ENCODE measurements at regions not wholly inside any gene's neighbourhood (a gene's known extent, or its start where the extent isn't known, plus 50 kb on each side); places are given as distances from the start of the nearest gene placed in this dataset.

DNA sequence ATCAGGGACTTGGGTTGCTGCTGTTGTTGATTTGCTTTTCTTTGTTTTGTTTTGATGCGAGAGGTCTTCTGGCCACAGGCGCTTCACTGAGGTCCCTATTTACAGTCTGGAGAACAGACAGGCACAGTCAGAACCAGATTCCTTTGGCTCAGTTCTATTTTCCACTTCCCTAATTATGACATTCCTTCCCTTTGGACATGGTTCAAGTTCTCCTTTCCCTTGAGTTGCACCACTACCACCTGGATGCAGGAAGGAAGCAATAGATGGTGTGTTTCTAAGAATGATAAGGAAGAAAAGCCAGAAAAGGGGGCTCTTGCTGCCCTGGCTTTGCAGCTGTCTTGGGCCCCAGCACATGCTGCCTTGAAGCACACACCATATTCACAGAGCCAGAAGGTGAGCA lies 160.6 kb downstream of the MAF start:
- no peak overlapping the region for H3K4me3 Mint-ChIP-seq (ENCODE audit: unreplicated experiment)
- ChIA-PET POLR2A (no interaction called here), CTCF (no interaction called here)
- H3K4me1 ChIP-seq, result no peaks in the 10 kb centered on the region
- no peak overlapping the region for H3K4me3 ChIP-seq (ENCODE audit: low read depth, low read length)
- peaks cover 20% of the 10 kb centered on the region for H3K27me3 Mint-ChIP-seq (ENCODE audit: insufficient read depth, unreplicated experiment)
- no peaks in the 10 kb centered on the region for H3K27me3 ChIP-seq (replicated peaks; ENCODE audit: control insufficient read depth, insufficient read depth, low read length)
- no peaks in the 10 kb centered on the region for H3K9me3 ChIP-seq
- no peak for DNase-seq
- no peak overlapping the region for H3K27ac Mint-ChIP-seq (ENCODE audit: unreplicated experiment)
- TF ChIP-seq, protein P1, sequence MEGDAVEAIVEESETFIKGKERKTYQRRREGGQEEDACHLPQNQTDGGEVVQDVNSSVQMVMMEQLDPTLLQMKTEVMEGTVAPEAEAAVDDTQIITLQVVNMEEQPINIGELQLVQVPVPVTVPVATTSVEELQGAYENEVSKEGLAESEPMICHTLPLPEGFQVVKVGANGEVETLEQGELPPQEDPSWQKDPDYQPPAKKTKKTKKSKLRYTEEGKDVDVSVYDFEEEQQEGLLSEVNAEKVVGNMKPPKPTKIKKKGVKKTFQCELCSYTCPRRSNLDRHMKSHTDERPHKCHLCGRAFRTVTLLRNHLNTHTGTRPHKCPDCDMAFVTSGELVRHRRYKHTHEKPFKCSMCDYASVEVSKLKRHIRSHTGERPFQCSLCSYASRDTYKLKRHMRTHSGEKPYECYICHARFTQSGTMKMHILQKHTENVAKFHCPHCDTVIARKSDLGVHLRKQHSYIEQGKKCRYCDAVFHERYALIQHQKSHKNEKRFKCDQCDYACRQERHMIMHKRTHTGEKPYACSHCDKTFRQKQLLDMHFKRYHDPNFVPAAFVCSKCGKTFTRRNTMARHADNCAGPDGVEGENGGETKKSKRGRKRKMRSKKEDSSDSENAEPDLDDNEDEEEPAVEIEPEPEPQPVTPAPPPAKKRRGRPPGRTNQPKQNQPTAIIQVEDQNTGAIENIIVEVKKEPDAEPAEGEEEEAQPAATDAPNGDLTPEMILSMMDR (IDR thresholded peaks at IDR 0.05; ENCODE audit: insufficient read depth in 1 of 2, low read depth in 1 of 2, low read length in 1 of 2, severe bottlenecking in 1 of 2, unreplicated experiment in 1 of 2), result no peak
- intact Hi-C loops (cut with micrococcal nuclease; ENCODE audit: unreplicated experiment), result no loop called here
- no TSS peak for BruUV-seq (replicated peaks)
- no peaks in the 10 kb centered on the region for H3K36me3 Mint-ChIP-seq (ENCODE audit: insufficient read depth, unreplicated experiment)
- no peaks in the 10 kb centered on the region for H3K36me3 ChIP-seq (ENCODE audit: control insufficient read depth, insufficient read depth, low read length)
- no peaks in the 10 kb centered on the region for H3K9me3 Mint-ChIP-seq (ENCODE audit: unreplicated experiment)
- H3K4me1 Mint-ChIP-seq (ENCODE audit: low read depth, unreplicated experiment), result no peaks in the 10 kb centered on the region

DNA sequence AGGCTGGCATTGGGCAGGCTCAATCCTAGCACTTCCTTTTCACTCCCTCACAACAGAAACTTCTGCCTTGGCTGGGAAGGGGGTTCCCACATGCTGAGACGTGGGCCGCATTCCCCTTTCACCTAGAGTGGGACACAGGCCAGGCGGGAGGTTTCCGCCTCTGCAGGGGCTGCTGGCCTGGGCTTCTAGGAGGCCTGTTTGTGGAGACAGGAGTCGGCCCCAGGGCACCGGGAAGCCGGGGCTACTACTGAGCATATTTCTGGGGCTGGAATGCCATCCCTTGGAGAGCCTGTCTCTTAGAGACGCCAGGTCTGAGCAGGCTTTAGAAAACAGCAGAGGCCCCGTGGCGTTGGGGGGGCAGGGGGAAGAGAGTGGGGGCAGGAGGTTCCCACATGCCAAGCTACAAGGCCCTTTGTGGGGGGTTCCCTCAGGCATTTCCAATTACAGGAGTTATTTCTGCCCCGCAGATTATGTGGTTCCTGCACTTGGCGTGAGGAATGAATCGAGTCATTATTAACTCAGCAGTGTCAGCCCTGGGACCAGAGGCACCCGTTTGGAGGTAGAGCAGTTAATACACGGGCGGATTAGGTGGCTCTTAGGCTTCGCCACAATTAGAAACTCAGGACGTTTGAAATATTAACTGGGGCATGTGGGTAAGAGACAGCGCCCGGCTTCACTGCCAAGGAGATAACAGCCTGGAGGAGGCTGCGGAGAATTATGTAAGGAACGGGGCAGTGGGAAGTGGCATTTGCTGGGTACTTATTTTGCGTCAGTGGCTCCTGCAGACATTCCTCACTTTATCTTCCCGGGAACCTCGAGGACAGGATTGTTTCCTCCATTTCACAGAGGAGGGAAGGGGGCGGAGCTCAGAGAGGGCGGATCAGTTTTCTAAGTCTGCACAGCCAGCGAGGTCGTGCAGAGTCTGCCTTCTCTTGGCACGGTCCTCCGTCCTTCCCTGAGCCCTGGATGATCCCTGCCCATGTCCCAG lies 162.5 kb downstream of the MAF start:
- TF ChIP-seq, protein P1 (IDR thresholded peaks at IDR 0.05; ENCODE audit: insufficient read depth in 1 of 2, low read depth in 1 of 2, low read length in 1 of 2, severe bottlenecking in 1 of 2, unreplicated experiment in 1 of 2), result no peak
- BruUV-seq (replicated peaks), result no TSS peak
- H3K36me3 ChIP-seq (ENCODE audit: control insufficient read depth, insufficient read depth, low read length), result no peaks in the 10 kb centered on the region
- H3K27me3 Mint-ChIP-seq (ENCODE audit: insufficient read depth, unreplicated experiment), result peaks cover 23% of the 10 kb centered on the region
- no peaks in the 10 kb centered on the region for H3K27me3 ChIP-seq (replicated peaks; ENCODE audit: control insufficient read depth, insufficient read depth, low read length)
- no peaks in the 10 kb centered on the region for H3K9me3 Mint-ChIP-seq (ENCODE audit: unreplicated experiment)
- intact Hi-C loops (cut with micrococcal nuclease; ENCODE audit: unreplicated experiment), result no loop called here
- DNase-seq, result no peak
- no peaks in the 10 kb centered on the region for H3K4me1 ChIP-seq
- no peak overlapping the region for H3K27ac Mint-ChIP-seq (ENCODE audit: unreplicated experiment)
- H3K9me3 ChIP-seq, result no peaks in the 10 kb centered on the region
- no peak overlapping the region for H3K4me3 Mint-ChIP-seq (ENCODE audit: unreplicated experiment)
- ChIA-PET POLR2A (no interaction called here), CTCF (no interaction called here)
- no peaks in the 10 kb centered on the region for H3K36me3 Mint-ChIP-seq (ENCODE audit: insufficient read depth, unreplicated experiment)
- no peak overlapping the region for H3K4me3 ChIP-seq (ENCODE audit: low read depth, low read length)
- H3K4me1 Mint-ChIP-seq (ENCODE audit: low read depth, unreplicated experiment), result no peaks in the 10 kb centered on the region

DNA sequence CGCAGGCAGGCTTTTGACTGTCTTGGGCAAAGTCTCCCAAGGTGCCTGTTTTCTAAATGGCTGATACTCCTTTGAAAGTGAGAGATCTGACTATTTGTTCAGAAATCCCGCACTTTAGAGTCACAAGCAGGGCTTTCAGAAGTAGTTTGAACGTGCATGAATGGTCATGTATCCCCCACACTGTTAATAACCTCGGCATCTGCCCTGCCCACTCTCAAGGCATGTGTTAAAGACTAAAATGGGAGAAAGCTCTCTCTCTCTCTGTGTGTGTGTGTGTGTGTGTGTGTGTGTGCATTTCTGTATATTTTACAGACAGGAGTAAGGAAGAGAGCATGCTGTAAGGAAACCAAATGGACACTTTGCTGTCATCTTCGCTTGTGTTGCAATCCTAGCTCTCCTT lies 163.7 kb downstream of the MAF start:
- H3K9me3 ChIP-seq, result no peaks in the 10 kb centered on the region
- H3K36me3 ChIP-seq (ENCODE audit: control insufficient read depth, insufficient read depth, low read length), result no peaks in the 10 kb centered on the region
- Mint-ChIP-seq H3K27ac (ENCODE audit: unreplicated experiment) (no peak overlapping the region), H3K36me3 (ENCODE audit: insufficient read depth, unreplicated experiment) (no peaks in the 10 kb centered on the region), H3K27me3 (ENCODE audit: insufficient read depth, unreplicated experiment) (peaks cover 20% of the 10 kb centered on the region), H3K4me1 (ENCODE audit: low read depth, unreplicated experiment) (no peaks in the 10 kb centered on the region), H3K9me3 (ENCODE audit: unreplicated experiment) (no peaks in the 10 kb centered on the region), H3K4me3 (ENCODE audit: unreplicated experiment) (no peak overlapping the region)
- no peak overlapping the region for H3K4me3 ChIP-seq (ENCODE audit: low read depth, low read length)
- CTCF ChIA-PET, result no interaction called here
- BruUV-seq (replicated peaks), result no TSS peak
- intact Hi-C loops (cut with micrococcal nuclease; ENCODE audit: unreplicated experiment), result no loop called here
- H3K4me1 ChIP-seq, result no peaks in the 10 kb centered on the region
- TF ChIP-seq, protein P1 (IDR thresholded peaks at IDR 0.05; ENCODE audit: insufficient read depth in 1 of 2, low read depth in 1 of 2, low read length in 1 of 2, severe bottlenecking in 1 of 2, unreplicated experiment in 1 of 2), result no peak
- no peak for DNase-seq
- POLR2A ChIA-PET, result interaction anchor here (0.6 kb wide), 1 partner anchor 678 kb away, joined by 3 read pairs; no protein-coding TSS in a partner anchor
- no peaks in the 10 kb centered on the region for H3K27me3 ChIP-seq (replicated peaks; ENCODE audit: control insufficient read depth, insufficient read depth, low read length)
